HG03060 (cell line): ENCODE measurements at regions not wholly inside any gene's neighbourhood (a gene's known extent, or its start where the extent isn't known, plus 50 kb on each side); places are given as distances from the start of the nearest gene placed in this dataset.

Experiments used
- ATAC-seq: cut with Tn5 transposase; IDR thresholded peaks from one replicate; pipeline ENCODE4 v1.9.1; 2021; ENCODE audit warnings: low read depth, moderate number of reproducible peaks; ENCODE audit not compliant: unreplicated experiment

GRCh38 chr4:166594326-166594946 lies 639.9 kb downstream of the SPOCK3 start:
- no peak for ATAC-seq

- no peak for ATAC-seq
These were observed 634.0 kb downstream of the SPOCK3 start for GRCh38 chr4:166600264-166600663.

GRCh38 chr4:166602068-166602467 lies 632.2 kb downstream of the SPOCK3 start:
- ATAC-seq = no peak

- no peak for ATAC-seq
These were observed 611.8 kb downstream of the SPOCK3 start for GRCh38 chr4:166622425-166622977.

GRCh38 chr4:166625018-166625637 lies 609.2 kb downstream of the SPOCK3 start:
- ATAC-seq = no peak

- no peak for ATAC-seq
These were observed 605.8 kb downstream of the SPOCK3 start for GRCh38 chr4:166628454-166628853.

- ATAC-seq = no peak
These were observed 598.9 kb downstream of the SPOCK3 start for GRCh38 chr4:166635367-166635766.

- ATAC-seq = no peak
These were observed 596.5 kb downstream of the SPOCK3 start for GRCh38 chr4:166637816-166638215.

GRCh38 chr4:166655231-166655630 lies 579.1 kb downstream of the SPOCK3 start:
- no peak for ATAC-seq

- ATAC-seq = no peak
These were observed 578.6 kb downstream of the SPOCK3 start for GRCh38 chr4:166655705-166656104.

GRCh38 chr4:166657261-166657660 lies 577.0 kb downstream of the SPOCK3 start:
- ATAC-seq = no peak

- no peak for ATAC-seq
These were observed 575.7 kb downstream of the SPOCK3 start for GRCh38 chr4:166658585-166658984.

GRCh38 chr4:166662266-166662843 lies 571.9 kb downstream of the SPOCK3 start:
- peak; percentile 84 for ATAC-seq

GRCh38 chr4:166670341-166670740 lies 564.0 kb downstream of the SPOCK3 start:
- ATAC-seq = no peak

GRCh38 chr4:166673911-166674310 lies 560.4 kb downstream of the SPOCK3 start:
- no peak for ATAC-seq

GRCh38 chr4:166675411-166675810 lies 558.9 kb downstream of the SPOCK3 start:
- no peak for ATAC-seq

GRCh38 chr4:166680796-166681195 lies 553.5 kb downstream of the SPOCK3 start:
- no peak for ATAC-seq

- ATAC-seq = no peak
These were observed 552.1 kb downstream of the SPOCK3 start for GRCh38 chr4:166682200-166682599.
